H9 (cell line): ENCODE measurements at regions not wholly inside any gene's neighbourhood (a gene's known extent, or its start where the extent isn't known, plus 50 kb on each side); places are given as distances from the start of the nearest gene placed in this dataset.

Source experiments
- DNase-seq: peaks from one replicate; pipeline ENCODE4 v3.0.0-alpha.2; 2017
- H2AFZ ChIP-seq: one replicate; pipeline ENCODE4 v1.6.1; 2013; ENCODE audit warnings: mild to moderate bottlenecking, low read length, control low read depth, moderate library complexity
- H2AK5ac ChIP-seq: 2 replicates; pipeline ENCODE4 v1.6.1; 2013; ENCODE audit warnings: low read length, control low read depth, mixed read lengths; ENCODE audit not compliant: insufficient read length
- H2BK120ac ChIP-seq: one replicate; pipeline ENCODE4 v1.6.1; 2013; ENCODE audit warnings: low read depth, mild to moderate bottlenecking, low read length, control low read depth, inconsistent platforms; ENCODE audit not compliant: poor library complexity, severe bottlenecking
- H2BK12ac ChIP-seq: 2 replicates; pipeline ENCODE4 v1.6.1; 2013; ENCODE audit warnings: low read length, control low read depth, mixed read lengths, low read depth; ENCODE audit not compliant: insufficient read length
- H2BK15ac ChIP-seq: 2 replicates; pipeline ENCODE4 v1.6.1; 2013; ENCODE audit warnings: low read depth, low read length, control low read depth
- H2BK20ac ChIP-seq: one replicate; pipeline ENCODE4 v1.6.1; 2013; ENCODE audit warnings: low read depth, mild to moderate bottlenecking, low read length, control low read depth, inconsistent platforms; ENCODE audit not compliant: poor library complexity, severe bottlenecking
- H2BK5ac ChIP-seq: 2 replicates; pipeline ENCODE4 v1.6.1; 2013; ENCODE audit warnings: low read length, control low read depth, mixed read lengths; ENCODE audit not compliant: insufficient read length
- H3K14ac ChIP-seq: 2 replicates; pipeline ENCODE4 v1.6.1; 2013; ENCODE audit warnings: low read length, control low read depth; ENCODE audit not compliant: insufficient read depth
- H3K18ac ChIP-seq: 2 replicates; pipeline ENCODE4 v1.6.1; 2013; ENCODE audit warnings: low read depth, mild to moderate bottlenecking, mixed read lengths, low read length, control low read depth; ENCODE audit not compliant: insufficient read length
- H3K23ac ChIP-seq: 2 replicates; pipeline ENCODE4 v1.6.1; 2013; ENCODE audit warnings: low read length, control low read depth, mixed read lengths, low read depth; ENCODE audit not compliant: insufficient read length
- H3K23me2 ChIP-seq: 2 replicates; pipeline ENCODE4 v1.6.1; 2013; ENCODE audit warnings: low read depth, mild to moderate bottlenecking, mixed read lengths, low read length, control low read depth; ENCODE audit not compliant: insufficient read length, poor library complexity, severe bottlenecking
- H3K27ac ChIP-seq: 2 replicates; pipeline ENCODE4 v1.5.1; 2013; ENCODE audit warnings: low read length, control low read depth, mixed read lengths, low read depth; ENCODE audit not compliant: insufficient read length
- H3K27me3 ChIP-seq: 2 replicates; pipeline ENCODE4 v1.6.1; 2013; ENCODE audit warnings: low read length, control low read depth, inconsistent platforms; ENCODE audit not compliant: insufficient read depth
- H3K4ac ChIP-seq: 2 replicates; pipeline ENCODE4 v1.6.1; 2013; ENCODE audit warnings: low read depth, mild to moderate bottlenecking, control low read depth, inconsistent platforms, low read length, moderate library complexity
- H3K4me1 ChIP-seq: 2 replicates; pipeline ENCODE4 v1.6.1; 2013; ENCODE audit warnings: low read length, control low read depth, inconsistent platforms; ENCODE audit not compliant: insufficient read depth
- H3K4me2 ChIP-seq: 2 replicates; pipeline ENCODE4 v1.6.1; 2013; ENCODE audit warnings: low read length, control low read depth, mixed read lengths; ENCODE audit not compliant: insufficient read length, insufficient read depth
- H3K56ac ChIP-seq: 2 replicates; pipeline ENCODE4 v1.6.1; 2013; ENCODE audit warnings: low read depth, mild to moderate bottlenecking, mixed read lengths, low read length, control low read depth; ENCODE audit not compliant: insufficient read length
- H3K79me1 ChIP-seq: 2 replicates; pipeline ENCODE4 v1.6.1; 2013; ENCODE audit warnings: low read depth, mild to moderate bottlenecking, moderate library complexity, low read length, control low read depth, inconsistent platforms; ENCODE audit not compliant: insufficient read depth, poor library complexity, severe bottlenecking
- H3K79me2 ChIP-seq: 2 replicates; pipeline ENCODE4 v1.6.1; 2013; ENCODE audit warnings: low read length, control low read depth, inconsistent platforms; ENCODE audit not compliant: insufficient read depth
- H3K9ac ChIP-seq: 2 replicates; pipeline ENCODE4 v1.6.1; 2013; ENCODE audit warnings: low read length, control low read depth, mixed read lengths; ENCODE audit not compliant: insufficient read length; ENCODE audit errors: extremely low read depth
- H3K9me3 ChIP-seq: one replicate; pipeline ENCODE4 v1.6.1; 2013; ENCODE audit warnings: low read depth, low read length, inconsistent platforms; ENCODE audit not compliant: control insufficient read depth
- H3T11ph ChIP-seq: one replicate; pipeline ENCODE4 v1.6.1; 2013; ENCODE audit warnings: mild to moderate bottlenecking, low read length, control low read depth, inconsistent platforms
- H4K20me1 ChIP-seq: one replicate; pipeline ENCODE4 v1.6.1; 2013; ENCODE audit not compliant: control insufficient read depth, insufficient read length, insufficient read depth
- H4K5ac ChIP-seq: 2 replicates; pipeline ENCODE4 v1.6.1; 2013; ENCODE audit warnings: low read depth, mild to moderate bottlenecking, mixed read lengths, low read length, control low read depth; ENCODE audit not compliant: insufficient read length
- H4K8ac ChIP-seq: replicated peaks from 2 replicates; pipeline ENCODE4 v1.6.1; 2013; ENCODE audit warnings: low read length, control low read depth, mixed read lengths, low read depth; ENCODE audit not compliant: insufficient read length
- H4K91ac ChIP-seq: 2 replicates; pipeline ENCODE4 v1.6.1; 2013; ENCODE audit warnings: low read depth, mild to moderate bottlenecking, moderate library complexity, mixed read lengths, low read length, control low read depth; ENCODE audit not compliant: insufficient read length
- H3K27ac Mint-ChIP-seq, 3 experiments: 2 replicates in 2 of 3; 3 replicates in 1 of 3; pipeline ENCODE4 v1.8.0; 2020 to 2021; ENCODE audit warnings: mixed read lengths in 3 of 3, mild to moderate bottlenecking in 1 of 3, moderate library complexity in 1 of 3
- H3K27me3 Mint-ChIP-seq: 2 replicates; pipeline ENCODE4 v1.8.0; 2021; ENCODE audit warnings: low read depth, mild to moderate bottlenecking, moderate library complexity, mixed read lengths
- H3K36me3 Mint-ChIP-seq, 3 experiments: 2 replicates in 2 of 3; 3 replicates in 1 of 3; pipeline ENCODE4 v1.8.0; 2020 to 2021; ENCODE audit warnings: low read depth in 3 of 3, mixed read lengths in 3 of 3; ENCODE audit not compliant: insufficient read depth in 1 of 3
- H3K4me1 Mint-ChIP-seq, 2 experiments: 2 replicates each; pipeline ENCODE4 v1.8.0; 2020; ENCODE audit warnings: mixed read lengths in 2 of 2
- H3K4me3 Mint-ChIP-seq, 2 experiments: 2 replicates in 1 of 2; 3 replicates in 1 of 2; pipeline ENCODE4 v1.8.0; 2020 to 2021; ENCODE audit warnings: mild to moderate bottlenecking in 2 of 2, mixed read lengths in 2 of 2, moderate library complexity in 1 of 2
- H3K9me3 Mint-ChIP-seq, 2 experiments: 2 replicates in 1 of 2; 3 replicates in 1 of 2; pipeline ENCODE4 v1.8.0; 2020; ENCODE audit warnings: mild to moderate bottlenecking in 2 of 2, mixed read lengths in 2 of 2, moderate library complexity in 1 of 2
- CTCF ChIP-seq: fragments of 200-600 bp; sonication (generic); conservative IDR thresholded peaks from 3 replicates; pipeline ENCODE4 v1.8.0; 2021; ENCODE audit warnings: antibody characterized with exemption, mild to moderate bottlenecking
- WGBS: extraction: QIAGEN DNeasy Blood & Tissue Kit; methylation state at CpG from one replicate; pipeline ENCODE4 v1.1.7; 2013; ENCODE audit warnings: missing lambda C conversion rate, low lambda C conversion rate, mixed read lengths; ENCODE audit not compliant: insufficient read length; ENCODE audit errors: extremely low coverage; 5-methylcytosine and 5-hydroxymethylcytosine counted together

GRCh38 chr20:39246436-39246835 lies 284.3 kb downstream of the DHX35 start:
- H2BK5ac ChIP-seq, result no peak overlapping the region
- no peak overlapping the region for H2BK20ac ChIP-seq
- H3K23ac ChIP-seq, result no peak overlapping the region
- no peak for TF ChIP-seq CTCF
- no peak for DNase-seq
- no peak overlapping the region for H4K91ac ChIP-seq
- H2AK5ac ChIP-seq, result no peak overlapping the region
- no peak overlapping the region for H3K27ac ChIP-seq
- H4K5ac ChIP-seq, result no peak overlapping the region
- Mint-ChIP-seq H3K27ac (no peak overlapping the region), H3K27me3 (peaks cover 20% of the 10 kb centered on the region), H3K4me1 (no peaks in the 10 kb centered on the region), H3K4me3 (no peak overlapping the region), H3K9me3 (no peaks in the 10 kb centered on the region), H3K36me3 (no peaks in the 10 kb centered on the region)
- no peak overlapping the region for H3K56ac ChIP-seq
- no peak overlapping the region for H2AFZ ChIP-seq
- WGBS, result no CpG with 5 or more reads among the region's 4 CpGs
- H3K27me3 ChIP-seq, result no peaks in the 10 kb centered on the region; the same call in 1 of the 2 replicates
- no peaks in the 10 kb centered on the region for H3K23me2 ChIP-seq
- H3K79me1 ChIP-seq, result no peaks in the 10 kb centered on the region
- no peaks in the 10 kb centered on the region for H3K79me2 ChIP-seq
- H4K20me1 ChIP-seq, result no peaks in the 10 kb centered on the region
- H3K9me3 ChIP-seq, result no peaks in the 10 kb centered on the region
- H4K8ac ChIP-seq, result no peak overlapping the region
- no peak overlapping the region for H3K9ac ChIP-seq
- no peak overlapping the region for H2BK12ac ChIP-seq
- H2BK120ac ChIP-seq, result no peak overlapping the region
- no peak overlapping the region for H3K14ac ChIP-seq
- H2BK15ac ChIP-seq, result no peak overlapping the region
- H3T11ph ChIP-seq, result no peak overlapping the region
- H3K4ac ChIP-seq, result no peak overlapping the region
- H3K4me2 ChIP-seq, result no peak overlapping the region
- H3K18ac ChIP-seq, result no peak overlapping the region
- no peaks in the 10 kb centered on the region for H3K4me1 ChIP-seq
